GM19328 (cell line): ENCODE measurements at regions not wholly inside any gene's neighbourhood (a gene's known extent, or its start where the extent isn't known, plus 50 kb on each side); places are given as distances from the start of the nearest gene placed in this dataset.
"Not testable (repeated sequence)": the region's sequence is repeated elsewhere in the genome, so short reads cannot be mapped to it uniquely, and the experiment has no call there.

Experiments
- ATAC-seq: cut with Tn5 transposase; IDR thresholded peaks from one replicate; pipeline ENCODE4 v1.9.1; 2021; ENCODE audit warnings: mild to moderate bottlenecking, moderate library complexity; ENCODE audit not compliant: unreplicated experiment

DNA sequence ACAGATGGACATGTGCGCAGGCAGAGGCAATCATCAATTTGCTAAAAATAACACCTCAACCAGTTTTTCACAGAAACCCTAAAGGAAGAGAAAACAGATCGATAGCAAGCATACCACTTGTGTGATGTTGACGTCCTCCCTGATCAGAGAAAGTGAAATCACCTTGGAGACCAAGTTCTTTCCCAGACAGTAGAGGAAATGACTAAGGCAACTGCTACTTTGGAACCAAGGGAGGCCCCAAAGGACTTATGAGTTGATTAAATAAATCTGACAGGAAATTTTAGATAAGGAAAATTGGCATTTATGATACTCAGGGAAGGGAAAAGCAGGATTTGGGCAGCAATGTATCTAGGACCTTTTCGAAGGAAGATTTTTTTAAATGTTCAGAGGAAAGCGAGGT lies 267.1 kb upstream of the ASIC2 start:
- no peak for ATAC-seq

- ATAC-seq, result no peak
These were observed 267.8 kb upstream of the ASIC2 start for GRCh38 chr17:33560871-33561270.

GRCh38 chr17:33561569-33562334 lies 268.7 kb upstream of the ASIC2 start:
- no peak for ATAC-seq

DNA sequence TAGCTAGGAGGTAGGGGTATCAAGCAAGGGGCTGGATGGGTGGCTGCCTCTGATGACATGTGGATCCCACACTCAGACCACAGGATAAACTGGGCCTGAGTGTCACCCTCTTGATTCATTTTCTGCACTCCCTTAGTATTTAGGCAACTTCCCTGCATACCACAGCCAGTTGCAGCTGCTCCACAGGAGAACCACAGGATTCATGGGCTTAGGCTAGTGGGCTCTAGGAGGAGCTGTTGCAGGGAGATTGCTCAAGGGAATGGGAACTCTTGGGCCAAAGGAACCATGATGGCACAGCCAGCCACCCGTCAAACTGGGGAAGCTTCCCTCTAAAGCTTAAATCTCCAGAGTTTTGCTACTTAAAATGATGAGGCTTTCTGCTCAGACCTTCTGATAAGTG lies 269.7 kb upstream of the ASIC2 start:
- ATAC-seq, result no peak

DNA sequence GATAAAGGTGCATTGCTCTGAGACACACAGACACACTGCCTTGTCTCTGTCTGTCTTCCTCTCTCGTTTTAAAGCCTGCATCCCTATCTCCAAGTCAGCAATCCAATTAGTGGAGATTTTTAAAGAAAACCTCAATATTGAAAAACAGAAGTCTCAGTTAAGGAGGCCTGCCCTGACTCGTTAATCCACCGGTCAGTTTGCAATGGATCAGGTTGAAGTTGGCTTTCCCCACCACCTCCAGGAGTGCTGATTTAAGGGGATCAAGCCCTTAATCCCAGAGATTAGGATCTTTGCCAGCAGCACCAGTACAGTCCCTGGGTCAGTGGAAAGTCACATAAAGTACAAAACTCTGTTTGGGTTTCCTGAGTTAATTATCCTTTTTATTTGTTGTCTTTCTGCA lies 271.1 kb upstream of the ASIC2 start:
- ATAC-seq, result no peak

GRCh38 chr17:33567223-33567622 lies 274.1 kb upstream of the ASIC2 start:
- no peak for ATAC-seq

DNA sequence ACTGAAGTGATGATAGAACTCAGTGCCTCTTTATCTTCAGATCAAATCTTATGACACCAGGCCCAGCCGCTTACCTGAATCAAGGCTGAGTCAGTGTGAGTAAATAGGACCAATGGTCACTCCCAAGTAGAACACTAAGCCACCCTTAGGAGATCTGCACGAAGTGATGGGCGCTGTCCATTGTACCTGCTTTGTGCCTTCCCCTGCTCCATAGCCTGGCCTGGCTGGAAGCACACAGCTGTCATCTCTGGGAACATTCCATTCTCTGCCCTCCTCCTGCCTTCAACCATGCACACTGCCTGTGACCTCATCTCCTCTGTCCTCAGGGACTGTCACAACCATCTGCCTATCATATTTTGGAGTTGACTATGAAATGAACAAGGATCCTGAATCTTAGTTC lies 279.5 kb upstream of the ASIC2 start:
- no peak for ATAC-seq

GRCh38 chr17:33574942-33575445 lies 281.9 kb upstream of the ASIC2 start:
- no peak for ATAC-seq

DNA sequence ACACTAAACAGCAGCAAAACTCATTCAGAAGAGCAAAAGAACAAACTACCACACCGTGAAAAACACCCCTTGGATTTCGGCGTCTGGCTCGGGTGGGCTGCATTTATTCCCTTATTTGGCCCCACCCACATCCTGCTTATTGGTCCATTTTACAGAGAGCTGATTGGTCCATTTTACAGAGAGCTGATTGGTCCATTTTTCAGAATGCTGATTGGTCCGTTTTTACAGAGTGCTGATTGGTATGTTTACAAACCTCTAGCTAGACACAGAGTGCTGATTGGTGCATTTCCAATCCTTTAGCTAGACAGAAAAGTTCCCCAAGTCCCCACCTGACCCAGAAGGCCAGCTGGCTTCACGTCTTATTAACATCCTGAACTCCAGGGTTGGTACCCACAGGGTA lies 286.6 kb upstream of the ASIC2 start:
- ATAC-seq, result not testable (repeated sequence)

DNA sequence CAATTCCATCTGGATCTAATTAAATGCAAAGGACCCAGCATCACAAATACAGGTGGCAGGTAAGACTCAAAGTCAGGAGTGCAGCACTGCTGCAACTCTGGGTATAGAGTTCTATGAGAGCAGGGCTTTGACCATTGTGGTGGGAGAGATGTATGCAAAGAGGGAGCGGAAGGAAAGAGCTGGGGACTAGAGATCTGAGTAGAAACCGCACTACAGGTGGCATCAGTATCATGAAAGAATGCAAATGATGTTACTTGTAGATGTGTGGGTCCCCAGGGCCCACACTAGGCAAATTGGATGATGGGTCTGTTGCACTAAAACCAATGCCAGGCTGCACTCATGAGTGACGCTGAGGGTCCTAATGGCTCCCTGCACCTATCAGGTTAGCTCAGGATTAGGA lies 287.1 kb upstream of the ASIC2 start:
- ATAC-seq, result no peak

- no peak for ATAC-seq
These were observed 289.6 kb upstream of the ASIC2 start for GRCh38 chr17:33582661-33583060.

DNA sequence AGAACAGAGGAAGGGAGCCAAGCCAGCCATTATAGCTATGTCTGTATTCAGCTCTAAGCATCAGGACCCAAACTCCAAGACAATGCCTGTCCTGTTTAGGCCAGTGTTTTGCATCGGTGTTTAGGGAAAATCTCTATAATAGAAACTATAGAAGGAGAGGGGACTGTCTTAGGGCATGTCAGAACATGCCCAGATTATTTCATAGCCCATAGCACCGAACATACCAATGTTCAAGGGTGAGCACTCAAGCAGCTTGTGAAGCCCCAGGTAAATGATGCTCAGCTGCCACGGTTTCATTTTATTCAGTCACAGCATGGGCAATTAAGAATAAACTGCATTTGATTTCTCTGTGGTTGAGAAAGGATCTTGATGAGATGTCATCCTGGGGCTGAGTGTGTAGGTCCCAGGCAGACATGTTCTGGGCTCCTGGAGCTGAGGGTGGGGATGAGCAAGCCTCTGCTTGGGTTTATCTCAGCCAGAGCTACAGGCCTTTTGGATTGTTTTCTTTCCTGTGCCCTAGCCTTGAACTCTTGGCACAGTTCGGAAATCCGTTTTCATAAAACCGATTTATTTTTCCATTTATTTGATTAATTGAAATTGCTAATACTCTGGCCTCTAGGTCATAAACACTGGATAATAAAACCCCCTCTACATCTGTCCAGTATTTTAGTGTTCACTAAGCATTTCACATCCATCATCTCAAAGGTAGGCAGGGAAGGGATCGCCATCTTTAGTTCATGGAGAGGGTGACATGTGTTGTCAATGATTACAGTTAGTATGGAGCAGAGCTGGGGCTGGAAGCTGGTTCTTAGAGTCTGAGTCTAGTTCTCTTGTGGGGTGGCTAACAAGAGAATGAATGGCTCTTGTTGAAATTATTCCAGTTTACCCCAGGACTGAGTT lies 290.7 kb upstream of the ASIC2 start:
- ATAC-seq, result no peak

- no peak for ATAC-seq
These were observed 300.9 kb upstream of the ASIC2 start for GRCh38 chr17:33593991-33594390.

DNA sequence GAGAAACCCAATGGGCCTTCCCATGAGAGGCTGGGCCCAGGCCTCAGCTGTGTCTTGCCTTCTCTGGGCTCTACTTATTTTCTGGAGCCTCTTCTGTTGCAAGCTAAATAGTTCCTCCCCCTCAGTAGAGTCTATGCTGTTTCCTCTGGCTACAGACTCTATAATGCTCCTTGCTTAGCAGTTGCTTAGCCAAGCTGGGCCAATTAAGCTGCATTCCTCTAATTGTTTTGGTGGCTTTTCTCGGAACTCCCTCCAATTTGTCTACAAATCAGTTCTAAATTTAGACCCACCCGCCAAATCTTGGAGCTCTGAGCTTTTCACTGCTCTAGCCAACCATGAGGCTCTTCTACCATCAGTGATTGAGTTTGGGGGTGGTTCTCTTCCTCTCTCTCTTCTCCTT lies 302.7 kb upstream of the ASIC2 start:
- no peak for ATAC-seq

- ATAC-seq, result no peak
These were observed 303.8 kb upstream of the ASIC2 start for GRCh38 chr17:33596899-33597298.

- no peak for ATAC-seq
These were observed 305.7 kb upstream of the ASIC2 start for GRCh38 chr17:33598797-33599196.

GRCh38 chr17:33602981-33603380 lies 309.9 kb upstream of the ASIC2 start:
- ATAC-seq, result no peak

DNA sequence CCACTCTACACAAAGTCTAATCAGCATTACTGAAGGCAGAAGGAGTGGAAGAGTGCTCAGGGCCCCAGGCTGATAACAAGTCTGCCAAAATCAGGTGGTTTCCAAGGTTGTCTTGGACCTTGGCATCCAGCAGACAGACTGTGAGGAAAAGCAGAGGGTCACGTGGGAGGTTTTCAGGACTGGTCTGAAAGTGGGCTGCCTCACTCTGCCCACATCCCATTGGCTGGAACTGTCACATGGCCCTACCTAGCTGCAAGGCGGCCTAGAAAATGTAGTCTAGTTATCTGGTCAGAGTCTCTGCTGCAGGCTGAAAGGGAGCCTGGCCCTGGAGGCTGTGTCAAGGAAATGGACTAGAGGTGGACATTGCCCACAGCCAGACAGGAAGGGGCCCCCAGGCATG lies 310.7 kb upstream of the ASIC2 start:
- no peak for ATAC-seq

- no peak for ATAC-seq
These were observed 318.4 kb upstream of the ASIC2 start for GRCh38 chr17:33611532-33611931.

DNA sequence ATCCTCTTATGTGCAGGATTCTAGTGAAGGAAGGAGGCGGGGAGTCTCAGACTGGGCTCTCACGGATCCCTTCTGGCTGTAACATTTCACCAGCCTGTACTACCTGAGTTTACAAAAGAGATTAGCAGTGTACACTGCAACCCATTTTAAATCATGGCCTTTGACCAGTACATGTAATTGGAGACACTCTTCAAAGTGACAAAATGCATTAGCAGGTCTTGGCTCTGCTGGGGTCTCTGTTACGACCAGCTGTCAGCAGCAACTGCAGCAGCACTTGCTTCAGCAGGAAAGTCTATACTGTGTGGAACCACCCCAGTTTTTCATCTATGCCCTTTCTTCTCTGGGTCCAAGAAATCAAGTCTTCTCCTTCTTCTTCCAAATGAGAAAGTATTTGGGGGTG lies 322.8 kb upstream of the ASIC2 start:
- no peak for ATAC-seq

DNA sequence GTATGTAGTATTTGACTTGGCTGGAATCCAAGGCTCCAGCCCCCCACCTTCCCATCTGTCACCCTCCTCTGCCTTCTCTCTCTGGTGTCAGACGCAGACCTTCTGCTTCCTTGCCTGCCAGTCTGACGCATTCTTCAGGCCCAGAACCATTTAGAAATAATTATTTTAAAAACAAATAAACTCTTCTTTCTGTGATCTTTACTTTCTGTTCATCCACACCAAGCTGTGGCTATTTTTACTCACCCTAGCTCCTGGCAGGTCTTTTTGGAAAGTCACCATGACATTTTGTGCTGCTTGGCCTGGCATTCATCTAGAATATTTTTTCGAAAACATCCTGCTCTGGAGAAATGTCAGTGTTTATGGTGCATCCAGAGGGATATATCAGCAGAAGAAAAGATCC lies 330.7 kb upstream of the ASIC2 start:
- ATAC-seq, result no peak
